ENCODE measurements at regions not wholly inside any gene's neighbourhood (a gene's known extent, or its start where the extent isn't known, plus 50 kb on each side); places are given as distances from the start of the nearest gene placed in this dataset.

DNA sequence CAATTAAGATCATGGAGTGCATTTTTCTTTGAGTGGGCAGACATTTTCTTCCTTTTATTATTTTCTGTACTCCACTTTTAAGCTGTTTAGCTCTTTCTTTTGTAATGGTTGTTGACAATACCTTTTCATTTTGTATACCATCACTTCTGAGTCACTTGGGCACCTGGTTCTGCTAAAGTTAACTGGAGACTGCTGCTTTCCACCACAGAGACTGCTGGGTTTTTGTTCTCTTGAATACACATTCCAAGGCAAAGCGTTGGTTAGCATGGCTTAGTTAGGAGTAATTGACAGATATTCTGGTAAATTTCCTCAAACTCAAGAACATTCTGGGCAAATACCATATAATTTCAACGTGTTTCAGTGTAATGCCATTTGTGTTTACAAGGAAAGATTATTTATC lies 541.9 kb upstream of the CELF2 start:
- no peak for DNase-seq

GRCh38 chr10:10477844-10478243 lies 539.8 kb upstream of the CELF2 start:
- no peak for DNase-seq

DNA sequence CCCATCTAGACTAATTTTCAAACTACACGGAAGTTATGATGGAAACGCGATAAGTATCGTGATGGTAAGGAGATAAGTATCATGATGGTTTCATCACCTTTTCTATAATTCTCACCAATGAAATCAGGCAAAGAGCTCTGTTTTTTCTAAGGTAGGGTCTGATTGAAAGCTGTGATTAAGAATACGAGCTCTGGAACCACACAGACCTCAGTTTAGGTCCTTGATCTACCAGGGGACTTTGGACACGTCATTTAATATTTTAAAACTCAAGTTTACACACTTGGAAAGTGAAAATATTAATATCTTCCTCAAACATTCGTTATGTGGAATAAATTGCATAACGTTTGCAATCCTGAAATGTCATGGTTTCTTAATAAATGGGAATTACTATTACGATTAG lies 538.2 kb upstream of the CELF2 start:
- DNase-seq = no peak

GRCh38 chr10:10482613-10483012 lies 535.1 kb upstream of the CELF2 start:
- no peak for DNase-seq

DNA sequence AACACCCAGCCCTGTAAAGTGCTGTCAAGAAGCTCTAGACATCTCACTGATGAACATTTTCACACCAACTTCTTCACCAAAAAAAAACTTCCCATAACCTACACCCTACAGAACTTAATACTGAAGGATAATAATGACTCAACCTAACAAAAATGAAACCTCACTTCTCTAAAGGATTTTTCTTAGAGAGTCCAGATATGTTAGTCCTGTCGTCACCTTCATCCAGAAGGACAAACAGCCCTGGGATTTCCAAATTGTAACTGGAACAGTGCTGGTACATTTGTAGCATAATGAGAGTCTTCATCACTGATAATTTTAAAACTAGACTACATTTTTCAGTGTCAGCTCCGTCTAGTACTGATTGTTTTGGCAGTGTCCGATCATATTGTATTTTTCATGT lies 528.6 kb upstream of the CELF2 start:
- DNase-seq = no peak

GRCh38 chr10:10489805-10490571 lies 527.7 kb upstream of the CELF2 start:
- no peak for DNase-seq

GRCh38 chr10:10490581-10490980 lies 527.1 kb upstream of the CELF2 start:
- no peak for DNase-seq

DNA sequence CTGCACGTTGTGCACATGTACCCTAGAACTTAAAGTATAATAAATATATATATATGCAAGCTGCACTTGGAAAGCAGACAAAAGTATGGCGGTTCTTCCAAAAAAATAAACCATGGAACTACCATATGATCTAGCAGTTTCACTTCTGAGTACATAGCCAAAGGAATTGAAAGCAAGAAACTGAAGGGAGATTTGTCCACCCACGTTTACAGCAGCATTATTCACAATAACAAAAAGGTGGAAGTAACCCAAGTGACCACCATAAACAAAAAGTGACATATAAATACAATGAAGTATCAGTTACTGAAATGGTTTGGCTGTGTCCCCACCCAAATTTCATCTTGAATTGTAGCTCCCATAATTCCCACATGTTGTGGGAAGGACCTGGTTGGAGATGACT lies 525.3 kb upstream of the CELF2 start:
- no peak for DNase-seq

DNA sequence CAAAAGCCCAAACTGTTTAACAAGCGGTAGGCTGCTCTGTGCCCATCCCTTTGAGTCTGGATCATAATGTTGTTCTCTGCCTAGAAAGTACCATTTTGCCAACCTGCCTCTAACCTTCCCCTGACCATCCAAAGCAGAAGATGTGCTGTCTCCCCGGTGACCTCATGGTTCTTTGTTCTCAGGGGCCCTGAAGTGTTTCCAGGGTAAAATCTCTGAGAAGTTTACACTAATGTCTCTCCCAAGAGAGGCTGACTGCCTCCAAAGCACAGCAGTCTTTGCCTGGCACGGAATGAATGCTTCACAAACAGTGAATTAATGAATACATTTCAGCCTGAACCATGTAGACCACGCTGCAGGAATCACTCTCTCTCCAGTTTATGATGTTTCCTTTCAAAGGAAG lies 523.8 kb upstream of the CELF2 start:
- no peak for DNase-seq

DNA sequence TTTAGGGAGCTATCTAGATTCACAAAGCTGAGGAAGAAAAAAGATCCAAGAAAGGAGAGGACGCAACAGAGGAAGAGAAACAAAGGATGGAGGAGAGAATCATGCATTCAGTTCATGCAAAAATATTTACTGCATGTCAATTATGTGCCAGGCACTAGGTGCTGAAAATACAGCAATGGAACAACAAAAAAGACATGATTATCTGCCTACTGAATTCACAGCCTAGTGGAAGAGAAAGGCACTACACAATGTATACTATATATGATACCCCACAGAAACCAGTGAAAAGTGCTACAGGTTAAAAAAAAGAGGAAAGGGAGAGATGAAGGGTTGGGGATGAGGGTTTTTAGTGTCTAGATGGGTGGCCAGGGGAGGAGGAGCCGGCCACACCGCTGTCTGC lies 520.4 kb upstream of the CELF2 start:
- no peak for DNase-seq

GRCh38 chr10:10498781-10499180 lies 518.9 kb upstream of the CELF2 start:
- DNase-seq = no peak

- DNase-seq = no peak
Observed at GRCh38 chr10:10499839-10500238, 517.8 kb upstream of the CELF2 start.

GRCh38 chr10:10500937-10501336 lies 516.7 kb upstream of the CELF2 start:
- no peak for DNase-seq

DNA sequence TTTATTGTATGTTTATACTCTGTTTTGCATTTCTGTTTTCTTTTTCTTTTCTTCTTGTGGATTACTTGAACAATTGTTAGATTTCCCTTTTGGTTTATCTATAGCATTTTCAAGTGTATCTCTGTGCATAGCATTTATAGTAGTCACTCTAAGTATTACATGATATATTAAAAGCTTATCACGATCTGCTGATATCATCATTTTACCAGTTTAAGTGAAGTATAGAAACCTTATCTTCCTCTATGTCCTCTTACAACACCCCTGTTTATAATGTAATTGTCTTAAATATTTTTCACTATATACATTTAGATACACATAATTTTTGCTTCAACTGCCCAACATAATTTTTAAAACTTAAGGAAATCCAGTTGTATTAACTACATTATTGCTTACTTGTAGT lies 513.9 kb upstream of the CELF2 start:
- no peak for DNase-seq

DNA sequence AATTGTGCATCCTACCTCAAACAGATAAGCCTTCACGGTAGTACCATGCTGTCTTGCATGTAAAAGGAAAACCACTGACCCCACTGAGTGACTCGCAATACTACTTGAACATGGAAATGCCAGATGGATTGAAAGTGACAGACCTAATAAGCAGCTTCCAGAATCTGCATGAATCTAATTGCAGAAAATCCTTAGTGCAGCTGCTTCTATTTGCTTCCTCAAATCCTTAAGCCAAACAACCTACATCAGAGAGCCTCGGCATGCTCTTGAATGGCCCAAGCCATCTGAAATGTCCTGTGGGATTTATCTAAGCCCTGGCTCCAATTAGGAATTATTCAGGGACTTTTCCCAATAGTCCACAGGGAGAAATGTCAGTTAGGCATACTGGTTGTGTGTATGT lies 509.5 kb upstream of the CELF2 start:
- no peak for DNase-seq

DNA sequence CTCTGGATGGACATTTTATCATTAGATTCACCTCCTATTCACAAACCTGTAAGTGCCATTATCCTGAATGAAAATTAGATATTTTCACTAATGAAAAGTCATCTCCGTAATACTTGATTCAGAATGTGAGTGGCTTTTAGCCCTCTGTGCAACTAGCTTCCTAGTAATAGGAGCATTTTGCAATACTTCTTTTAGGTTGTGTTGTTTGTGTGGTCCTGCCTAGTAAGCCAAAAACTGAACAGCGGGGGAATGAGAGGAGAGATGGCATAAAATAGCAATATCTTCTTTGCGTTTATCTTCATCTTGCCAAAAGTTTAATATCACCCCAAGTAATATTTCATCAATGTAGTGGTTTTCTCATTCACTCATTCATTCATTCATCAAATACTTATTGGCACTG lies 507.5 kb upstream of the CELF2 start:
- no peak for DNase-seq

DNA sequence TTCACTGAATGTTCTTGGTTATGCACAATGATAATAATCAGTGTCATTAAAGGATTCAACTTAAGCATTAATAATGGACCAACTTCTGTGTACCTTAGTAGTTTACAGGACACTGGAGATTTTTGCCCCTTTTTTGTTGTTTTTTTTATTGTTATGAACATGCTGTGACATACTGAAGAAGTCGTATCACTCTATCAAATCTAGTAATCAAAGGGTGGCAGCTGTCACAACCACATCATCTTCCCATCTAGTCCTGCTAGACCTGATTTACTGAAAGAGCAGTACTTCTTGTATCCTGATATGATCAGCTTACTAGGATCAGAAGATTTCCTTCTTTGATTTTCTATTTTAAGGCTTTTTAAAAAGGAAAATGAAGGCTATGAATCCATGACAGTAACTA lies 504.6 kb upstream of the CELF2 start:
- DNase-seq = no peak

DNA sequence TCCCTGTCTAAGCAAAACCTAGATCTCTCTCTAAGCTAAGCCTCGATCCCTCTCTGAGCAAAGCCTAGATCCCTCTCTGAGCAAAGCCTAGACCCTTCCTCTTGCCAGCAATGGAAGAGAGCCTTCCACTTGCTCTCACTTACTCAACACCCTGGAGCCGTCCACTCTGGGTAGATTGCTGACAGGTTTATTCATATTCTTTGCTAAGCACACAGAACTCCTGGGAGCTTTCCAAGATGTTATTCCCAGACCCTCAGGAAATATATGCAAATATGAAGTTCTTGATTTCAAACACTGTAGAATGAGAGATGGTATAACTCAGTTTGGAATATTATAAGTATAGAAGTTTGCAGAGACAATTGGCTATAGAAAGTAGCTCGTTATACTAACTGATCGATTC lies 503.8 kb upstream of the CELF2 start:
- DNase-seq = no peak

DNA sequence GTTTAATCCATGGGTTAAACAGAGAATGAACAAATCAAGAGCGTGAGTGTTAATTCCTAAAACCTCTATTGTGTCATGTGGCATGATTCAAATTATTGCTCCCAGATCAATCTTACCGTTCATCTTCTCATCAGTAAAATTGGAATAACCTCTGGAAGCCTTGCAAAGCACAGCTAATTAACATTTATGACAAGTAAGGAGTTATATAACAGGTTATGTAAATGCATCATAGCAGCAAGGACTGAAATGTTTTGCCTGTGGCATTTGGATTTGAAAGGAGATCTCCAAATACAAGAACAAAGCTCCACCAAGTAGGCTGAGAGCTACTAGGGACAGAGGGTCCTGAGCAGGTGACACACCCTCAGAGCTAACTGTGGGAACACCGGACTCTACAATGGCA lies 502.9 kb upstream of the CELF2 start:
- DNase-seq = no peak

DNA sequence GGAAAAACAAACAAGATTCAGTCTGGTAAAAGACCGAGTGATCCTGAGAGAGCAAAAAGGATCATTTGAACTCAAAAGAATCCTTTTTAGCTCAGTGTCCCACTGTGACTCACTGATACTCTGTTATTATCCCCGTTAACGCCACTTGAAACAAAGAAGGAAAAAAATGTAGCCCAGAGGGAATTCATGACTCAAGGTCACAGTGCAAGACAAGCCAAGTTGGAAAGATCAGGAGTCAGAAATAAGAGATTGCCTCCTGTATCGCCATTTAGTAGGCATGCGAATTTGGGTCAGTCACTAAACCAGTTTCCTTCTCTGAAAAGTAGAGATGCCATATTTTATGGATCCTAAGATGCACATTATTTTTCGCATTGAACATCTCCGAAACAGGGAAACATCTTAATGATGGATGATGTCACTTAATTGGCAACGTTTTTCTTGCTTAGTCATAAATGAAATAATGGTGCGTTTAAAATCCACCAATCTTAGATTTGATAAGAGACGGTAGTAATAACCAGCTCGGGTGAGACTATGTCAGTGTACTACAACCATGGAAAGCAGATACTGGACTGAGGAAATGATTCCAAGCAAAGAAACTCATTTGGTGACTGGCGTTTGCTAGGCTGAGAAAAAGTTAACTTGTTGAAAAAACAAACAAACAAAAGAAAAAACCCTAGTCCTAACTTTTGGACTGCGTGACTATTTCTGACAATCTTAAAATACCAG lies 502.0 kb upstream of the CELF2 start:
- DNase-seq = no peak

- DNase-seq = no peak
Observed at GRCh38 chr10:10516346-10517130, 501.1 kb upstream of the CELF2 start.

DNA sequence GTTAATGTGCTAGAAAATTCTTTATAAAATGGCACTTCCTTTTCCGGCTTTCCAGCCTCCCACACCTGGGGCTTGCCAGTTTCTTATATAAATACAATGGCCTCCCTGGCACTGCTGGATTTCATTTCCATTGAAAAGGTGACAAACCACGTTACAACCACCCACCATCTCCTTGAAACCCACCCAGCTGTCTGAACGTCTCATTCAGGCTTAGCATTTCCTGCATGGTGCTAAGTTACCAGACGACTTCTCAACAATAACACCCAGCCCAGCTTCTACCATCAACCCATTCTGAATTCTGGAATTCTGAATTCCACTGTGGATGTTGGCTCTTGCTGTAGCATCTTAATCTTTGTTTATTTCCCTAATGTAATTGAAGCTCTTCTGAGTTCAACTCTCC lies 499.8 kb upstream of the CELF2 start:
- DNase-seq = no peak

GRCh38 chr10:10519674-10520073 lies 498.0 kb upstream of the CELF2 start:
- no peak for DNase-seq

All from 8988T (cell line).